Neural cell (in vitro differentiated cells): ENCODE measurements at regions not wholly inside any gene's neighbourhood (a gene's known extent, or its start where the extent isn't known, plus 50 kb on each side); places are given as distances from the start of the nearest gene placed in this dataset.

Experiments used
- H2AFZ ChIP-seq: fragments of 200-600, 300-800 bp; sonication (generic), shearing (Covaris generic); 2 replicates; pipeline ENCODE4 v1.6.0; 2014; ENCODE audit warnings: low read depth, mild to moderate bottlenecking, antibody characterized with exemption, low read length, moderate library complexity
- H3F3A ChIP-seq: fragments of 200-600 bp; shearing (Covaris generic); 2 replicates; pipeline ENCODE4 v1.6.1; 2016; ENCODE audit warnings: mild to moderate bottlenecking, moderate library complexity, mixed read lengths, antibody characterized with exemption, low read length; ENCODE audit not compliant: insufficient read depth, poor library complexity, severe bottlenecking
- H3K27ac ChIP-seq: fragments of 200-600, 300-800 bp; sonication (generic), shearing (Covaris generic); 2 replicates; pipeline ENCODE4 v1.5.1; 2014; ENCODE audit warnings: mild to moderate bottlenecking, low read length, moderate library complexity
- H3K27me3 ChIP-seq: fragments of 300-800, 200-600 bp; sonication (generic), shearing (Covaris generic); 2 replicates; pipeline ENCODE4 v1.6.0; 2014; ENCODE audit warnings: mild to moderate bottlenecking, low read depth, low read length, moderate library complexity; ENCODE audit not compliant: insufficient read depth
- H3K36me3 ChIP-seq: fragments of 300-800, 200-600 bp; sonication (generic), shearing (Covaris generic); 2 replicates; pipeline ENCODE4 v1.5.1; 2014; ENCODE audit warnings: mild to moderate bottlenecking, antibody characterized with exemption, low read length, moderate library complexity; ENCODE audit not compliant: insufficient read depth
- H3K4me2 ChIP-seq: fragments of 300-800, 200-600 bp; sonication (generic), shearing (Covaris generic); 2 replicates; pipeline ENCODE4 v1.6.0; 2014; ENCODE audit warnings: mild to moderate bottlenecking, low read length
- H3K4me3 ChIP-seq: fragments of 300-800, 200-600 bp; sonication (generic), shearing (Covaris generic); 2 replicates; pipeline ENCODE4 v1.5.1; 2014; ENCODE audit warnings: mild to moderate bottlenecking, low read length, moderate library complexity
- H3K79me2 ChIP-seq: fragments of 200-600 bp; shearing (Covaris generic); replicated peaks from 2 replicates; pipeline ENCODE4 v1.6.0; 2014; ENCODE audit warnings: mild to moderate bottlenecking, low read length, moderate library complexity; ENCODE audit not compliant: insufficient read depth
- H3K9ac ChIP-seq: fragments of 300-800, 200-600 bp; sonication (generic), shearing (Covaris generic); 2 replicates; pipeline ENCODE4 v1.6.1; 2016; ENCODE audit warnings: mild to moderate bottlenecking, low read length, mixed read lengths
- H3K9me2 ChIP-seq: fragments of 200-600 bp; shearing (Covaris generic); 2 replicates; pipeline ENCODE4 v1.6.1; 2016; ENCODE audit warnings: mild to moderate bottlenecking, low read length, mixed read lengths; ENCODE audit not compliant: insufficient read depth
- H3K9me3 ChIP-seq: fragments of 200-600, 300-800 bp; sonication (generic), shearing (Covaris generic); 2 replicates; pipeline ENCODE4 v1.6.1; 2016; ENCODE audit warnings: mild to moderate bottlenecking, mixed run types, low read length, moderate library complexity, mixed read lengths
- H4K20me1 ChIP-seq: fragments of 200-600 bp; shearing (Covaris generic); 2 replicates; pipeline ENCODE4 v1.6.1; 2016; ENCODE audit warnings: mild to moderate bottlenecking, mixed run types; ENCODE audit not compliant: insufficient read depth
- EP300 ChIP-seq: fragments of 450-650 bp; conservative IDR thresholded peaks from 2 replicates; pipeline ENCODE4 v1.6.1; 2014; ENCODE audit warnings: antibody characterized with exemption, mild to moderate bottlenecking, moderate library complexity; ENCODE audit not compliant: poor library complexity, severe bottlenecking
- EZH2 ChIP-seq: fragments of 200-600, 300-800 bp; shearing (Covaris generic), sonication (generic); IDR thresholded peaks from 2 replicates; pipeline ENCODE4 v1.6.1; 2014; ENCODE audit warnings: antibody characterized with exemption, low read length, borderline replicate concordance, mild to moderate bottlenecking; ENCODE audit not compliant: insufficient read depth, poor library complexity, severe bottlenecking
- MXI1 ChIP-seq: fragments of 450-650 bp; conservative IDR thresholded peaks from 2 replicates; pipeline ENCODE4 v1.6.1; 2014; ENCODE audit warnings: antibody characterized with exemption, mild to moderate bottlenecking; ENCODE audit not compliant: poor library complexity, severe bottlenecking
- POLR2AphosphoS5 ChIP-seq: IDR thresholded peaks from 2 replicates; pipeline ENCODE4 v1.6.1; 2012
- RAD21 ChIP-seq: fragments of 450-650 bp; conservative IDR thresholded peaks from 2 replicates; pipeline ENCODE4 v1.6.1; 2014; ENCODE audit warnings: antibody characterized with exemption, mild to moderate bottlenecking, moderate library complexity
- SMC3 ChIP-seq: fragments of 450-650 bp; conservative IDR thresholded peaks from 2 replicates; pipeline ENCODE4 v1.6.1; 2014; ENCODE audit warnings: antibody characterized with exemption, mild to moderate bottlenecking, moderate library complexity; ENCODE audit not compliant: poor library complexity
- TAF1 ChIP-seq: IDR thresholded peaks from 2 replicates; pipeline ENCODE4 v1.6.1; 2012; ENCODE audit warnings: low read depth
- TF ChIP-seq, protein P1 (sequence below): fragments of 450-650 bp; IDR thresholded peaks from 2 replicates; pipeline ENCODE4 v1.5.1; 2014; ENCODE audit warnings: antibody characterized with exemption, mild to moderate bottlenecking, moderate library complexity; ENCODE audit not compliant: poor library complexity, severe bottlenecking
- TF ChIP-seq, protein P2 (sequence below): IDR thresholded peaks from 2 replicates; pipeline ENCODE4 v1.6.1; 2012; ENCODE audit warnings: borderline replicate concordance

DNA sequence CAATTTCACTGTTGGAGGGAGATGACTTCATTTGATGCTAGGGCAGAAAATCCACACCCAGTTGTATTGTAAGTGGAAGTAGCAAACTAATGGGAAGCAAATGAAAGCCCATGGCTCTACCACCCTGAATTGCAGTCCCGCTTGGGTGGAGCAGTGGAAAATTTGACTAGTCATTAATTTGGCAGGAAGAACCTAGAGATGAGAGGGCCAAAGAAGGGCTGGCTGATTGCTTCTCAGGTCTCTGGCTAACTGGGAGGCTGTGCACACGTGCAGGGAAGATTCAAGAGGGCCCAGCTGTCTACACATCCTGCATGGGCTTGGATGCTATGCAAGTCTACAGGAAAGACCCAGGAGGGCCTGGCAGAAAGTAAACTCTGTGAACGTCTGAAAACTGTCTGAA lies 466.2 kb downstream of the TFAP2A start:
- H3K79me2 ChIP-seq, result no peaks in the 10 kb centered on the region
- H4K20me1 ChIP-seq, result no peaks in the 10 kb centered on the region
- H3K9ac ChIP-seq, result no peak overlapping the region
- no peaks in the 10 kb centered on the region for H3K36me3 ChIP-seq
- H3F3A ChIP-seq, result no peaks in the 10 kb centered on the region
- H3K27me3 ChIP-seq, result no peaks in the 10 kb centered on the region
- H3K9me3 ChIP-seq, result no peaks in the 10 kb centered on the region
- no peak overlapping the region for H3K4me3 ChIP-seq
- H3K9me2 ChIP-seq, result no peaks in the 10 kb centered on the region
- TF ChIP-seq POLR2AphosphoS5 (no peak), TAF1 (no peak), MXI1 (no peak), RAD21 (no peak), EZH2 (no peak), EP300 (no peak)
- TF ChIP-seq, protein P1, sequence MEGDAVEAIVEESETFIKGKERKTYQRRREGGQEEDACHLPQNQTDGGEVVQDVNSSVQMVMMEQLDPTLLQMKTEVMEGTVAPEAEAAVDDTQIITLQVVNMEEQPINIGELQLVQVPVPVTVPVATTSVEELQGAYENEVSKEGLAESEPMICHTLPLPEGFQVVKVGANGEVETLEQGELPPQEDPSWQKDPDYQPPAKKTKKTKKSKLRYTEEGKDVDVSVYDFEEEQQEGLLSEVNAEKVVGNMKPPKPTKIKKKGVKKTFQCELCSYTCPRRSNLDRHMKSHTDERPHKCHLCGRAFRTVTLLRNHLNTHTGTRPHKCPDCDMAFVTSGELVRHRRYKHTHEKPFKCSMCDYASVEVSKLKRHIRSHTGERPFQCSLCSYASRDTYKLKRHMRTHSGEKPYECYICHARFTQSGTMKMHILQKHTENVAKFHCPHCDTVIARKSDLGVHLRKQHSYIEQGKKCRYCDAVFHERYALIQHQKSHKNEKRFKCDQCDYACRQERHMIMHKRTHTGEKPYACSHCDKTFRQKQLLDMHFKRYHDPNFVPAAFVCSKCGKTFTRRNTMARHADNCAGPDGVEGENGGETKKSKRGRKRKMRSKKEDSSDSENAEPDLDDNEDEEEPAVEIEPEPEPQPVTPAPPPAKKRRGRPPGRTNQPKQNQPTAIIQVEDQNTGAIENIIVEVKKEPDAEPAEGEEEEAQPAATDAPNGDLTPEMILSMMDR, result no peak
- TF ChIP-seq, protein P2, sequence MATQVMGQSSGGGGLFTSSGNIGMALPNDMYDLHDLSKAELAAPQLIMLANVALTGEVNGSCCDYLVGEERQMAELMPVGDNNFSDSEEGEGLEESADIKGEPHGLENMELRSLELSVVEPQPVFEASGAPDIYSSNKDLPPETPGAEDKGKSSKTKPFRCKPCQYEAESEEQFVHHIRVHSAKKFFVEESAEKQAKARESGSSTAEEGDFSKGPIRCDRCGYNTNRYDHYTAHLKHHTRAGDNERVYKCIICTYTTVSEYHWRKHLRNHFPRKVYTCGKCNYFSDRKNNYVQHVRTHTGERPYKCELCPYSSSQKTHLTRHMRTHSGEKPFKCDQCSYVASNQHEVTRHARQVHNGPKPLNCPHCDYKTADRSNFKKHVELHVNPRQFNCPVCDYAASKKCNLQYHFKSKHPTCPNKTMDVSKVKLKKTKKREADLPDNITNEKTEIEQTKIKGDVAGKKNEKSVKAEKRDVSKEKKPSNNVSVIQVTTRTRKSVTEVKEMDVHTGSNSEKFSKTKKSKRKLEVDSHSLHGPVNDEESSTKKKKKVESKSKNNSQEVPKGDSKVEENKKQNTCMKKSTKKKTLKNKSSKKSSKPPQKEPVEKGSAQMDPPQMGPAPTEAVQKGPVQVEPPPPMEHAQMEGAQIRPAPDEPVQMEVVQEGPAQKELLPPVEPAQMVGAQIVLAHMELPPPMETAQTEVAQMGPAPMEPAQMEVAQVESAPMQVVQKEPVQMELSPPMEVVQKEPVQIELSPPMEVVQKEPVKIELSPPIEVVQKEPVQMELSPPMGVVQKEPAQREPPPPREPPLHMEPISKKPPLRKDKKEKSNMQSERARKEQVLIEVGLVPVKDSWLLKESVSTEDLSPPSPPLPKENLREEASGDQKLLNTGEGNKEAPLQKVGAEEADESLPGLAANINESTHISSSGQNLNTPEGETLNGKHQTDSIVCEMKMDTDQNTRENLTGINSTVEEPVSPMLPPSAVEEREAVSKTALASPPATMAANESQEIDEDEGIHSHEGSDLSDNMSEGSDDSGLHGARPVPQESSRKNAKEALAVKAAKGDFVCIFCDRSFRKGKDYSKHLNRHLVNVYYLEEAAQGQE, result no peak
- no peak overlapping the region for H2AFZ ChIP-seq
- H3K4me2 ChIP-seq, result no peak overlapping the region
- H3K27ac ChIP-seq, result no peak overlapping the region

DNA sequence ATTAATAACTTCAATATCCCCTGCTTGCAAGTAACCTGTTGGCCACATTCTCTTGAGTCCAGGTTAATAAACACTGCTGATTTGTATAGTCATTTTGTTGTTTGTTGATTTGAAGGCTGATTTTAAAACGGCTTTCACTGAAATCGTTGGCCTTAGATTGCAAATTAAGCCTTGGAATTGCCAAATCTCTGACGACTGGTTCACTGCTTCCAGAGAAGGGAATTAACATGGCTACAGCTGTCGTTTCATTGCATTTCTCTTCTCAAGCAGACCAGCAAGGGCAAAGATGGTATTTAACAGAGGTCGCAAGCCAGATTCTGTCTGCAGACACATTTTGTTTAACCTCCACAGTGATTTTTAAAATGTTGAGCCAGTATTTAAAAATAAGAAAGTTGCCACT lies 470.9 kb downstream of the TFAP2A start:
- no peaks in the 10 kb centered on the region for H3K27me3 ChIP-seq
- no peaks in the 10 kb centered on the region for H3F3A ChIP-seq
- H3K36me3 ChIP-seq, result no peaks in the 10 kb centered on the region
- no peak overlapping the region for H2AFZ ChIP-seq
- H4K20me1 ChIP-seq, result no peaks in the 10 kb centered on the region
- TF ChIP-seq, protein P1, result no peak
- TF ChIP-seq, protein P2, result no peak
- TF ChIP-seq RAD21, result no peak
- TF ChIP-seq EP300, result no peak
- no peak for TF ChIP-seq SMC3
- no peak for TF ChIP-seq TAF1
- TF ChIP-seq MXI1, result no peak
- TF ChIP-seq EZH2, result no peak
- TF ChIP-seq POLR2AphosphoS5, result no peak
- no peak overlapping the region for H3K27ac ChIP-seq
- H3K4me2 ChIP-seq, result no peak overlapping the region
- H3K4me3 ChIP-seq, result no peak overlapping the region
- no peaks in the 10 kb centered on the region for H3K79me2 ChIP-seq
- no peaks in the 10 kb centered on the region for H3K9me2 ChIP-seq
- H3K9me3 ChIP-seq, result no peaks in the 10 kb centered on the region
- no peak overlapping the region for H3K9ac ChIP-seq
